ENCODE measurements at regions not wholly inside any gene's neighbourhood (a gene's known extent, or its start where the extent isn't known, plus 50 kb on each side); places are given as distances from the start of the nearest gene placed in this dataset.
"Not testable (repeated sequence)": the region's sequence is repeated elsewhere in the genome, so short reads cannot be mapped to it uniquely, and the experiment has no call there.

DNA sequence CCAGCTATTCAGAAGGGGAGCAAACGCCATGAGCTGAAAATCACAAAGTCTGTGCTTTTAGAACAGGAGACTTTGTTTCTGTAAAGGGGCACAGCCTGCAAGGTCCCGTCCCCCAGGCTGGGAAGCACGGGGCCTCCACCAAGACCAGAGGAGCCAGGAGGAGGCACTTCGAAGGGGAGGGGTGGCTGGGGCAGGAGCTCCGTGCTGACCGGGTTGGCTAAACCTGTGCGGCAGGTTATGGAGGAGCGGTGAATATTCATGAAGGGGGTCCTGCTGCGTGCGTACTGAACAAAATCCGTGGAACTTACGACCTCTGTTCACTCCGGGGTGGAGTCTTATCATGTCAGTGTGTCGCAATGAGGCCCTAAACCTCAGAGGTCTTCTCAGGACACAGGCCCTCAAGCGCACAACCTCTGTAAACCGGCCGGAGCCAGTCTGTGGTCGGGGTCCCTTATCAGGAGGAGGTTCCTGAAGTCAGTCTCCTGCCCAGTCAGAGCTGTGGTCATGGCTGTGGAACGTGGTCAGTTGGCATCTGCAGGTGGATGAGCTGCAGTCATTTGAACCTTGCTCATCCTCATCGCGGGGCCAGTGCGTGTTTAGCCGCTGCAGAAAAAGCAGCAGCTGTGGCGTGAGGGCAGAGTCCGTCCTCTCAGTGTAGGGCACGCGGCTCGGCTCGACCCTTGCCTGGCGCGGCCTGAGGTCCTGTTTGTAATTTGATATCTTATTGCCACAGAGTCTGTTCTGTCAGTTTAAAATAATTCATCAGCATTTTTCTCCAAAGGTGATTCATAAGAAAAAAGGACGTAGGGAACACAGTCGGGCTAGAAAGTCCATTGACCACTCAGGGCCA is 5507.7 kb upstream of the TPTE start:
- DNase-seq: not testable (repeated sequence)

DNA sequence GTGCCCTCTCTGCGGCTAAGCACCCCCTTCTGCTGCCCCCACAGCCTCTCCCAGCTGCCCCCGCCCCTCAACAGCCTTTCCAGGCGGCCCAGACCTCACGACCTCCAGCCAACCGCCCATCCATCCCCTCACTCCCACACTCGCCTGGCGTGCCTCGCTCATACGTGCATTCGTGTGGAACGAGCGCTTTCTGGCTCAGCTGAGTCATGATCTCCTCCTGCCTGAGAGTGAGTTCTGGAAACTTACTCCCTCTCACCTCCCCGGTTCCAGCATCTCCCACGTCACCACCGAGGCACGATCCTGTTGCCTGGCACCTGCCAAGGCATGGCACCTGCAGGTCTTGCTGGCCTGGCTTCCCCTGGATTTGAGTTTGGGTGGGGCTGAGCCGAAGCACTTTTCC is 5506.2 kb upstream of the TPTE start:
- not testable (repeated sequence) for DNase-seq

DNA sequence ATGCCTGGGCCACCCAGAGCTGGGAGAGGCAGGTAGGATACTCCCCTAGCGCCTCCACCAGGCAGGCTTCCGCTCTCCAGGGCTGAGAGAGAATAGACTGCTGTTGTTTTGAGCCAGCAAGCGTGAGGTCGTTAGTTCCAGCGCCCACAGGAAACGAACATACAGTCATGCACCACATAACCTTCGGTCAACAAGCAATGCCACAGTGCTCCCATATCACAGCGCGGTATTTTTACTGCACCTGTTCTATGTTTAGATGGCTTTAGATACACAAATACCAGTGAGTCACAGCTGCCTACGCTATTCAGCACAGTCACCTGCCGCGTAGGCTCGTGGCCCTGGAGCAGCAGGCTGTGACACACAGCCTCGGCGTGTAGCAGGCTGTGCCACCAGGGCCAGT is 5502.3 kb upstream of the TPTE start:
- DNase-seq: not testable (repeated sequence)

DNA sequence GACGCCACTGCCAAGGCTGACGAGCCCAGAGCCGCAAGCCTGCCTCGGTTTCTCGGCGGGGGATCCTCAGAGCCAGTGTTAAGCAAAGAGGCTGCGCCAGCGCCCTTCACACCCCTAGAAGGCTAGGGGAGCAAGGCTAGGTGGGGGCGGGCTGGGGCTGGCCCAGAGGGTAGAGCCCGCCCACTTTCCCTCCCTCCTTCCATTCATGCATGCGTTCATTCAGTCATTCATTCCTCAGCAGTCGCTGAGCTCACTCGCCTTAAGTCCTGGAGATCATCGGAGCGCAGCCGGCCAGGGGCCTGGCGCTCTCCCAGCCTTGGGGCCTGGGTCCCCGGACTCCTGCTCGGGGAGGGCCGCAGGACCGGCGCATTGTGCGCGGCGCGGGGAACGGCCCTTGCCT is 5499.6 kb upstream of the TPTE start:
- DNase-seq: not testable (repeated sequence)

DNA sequence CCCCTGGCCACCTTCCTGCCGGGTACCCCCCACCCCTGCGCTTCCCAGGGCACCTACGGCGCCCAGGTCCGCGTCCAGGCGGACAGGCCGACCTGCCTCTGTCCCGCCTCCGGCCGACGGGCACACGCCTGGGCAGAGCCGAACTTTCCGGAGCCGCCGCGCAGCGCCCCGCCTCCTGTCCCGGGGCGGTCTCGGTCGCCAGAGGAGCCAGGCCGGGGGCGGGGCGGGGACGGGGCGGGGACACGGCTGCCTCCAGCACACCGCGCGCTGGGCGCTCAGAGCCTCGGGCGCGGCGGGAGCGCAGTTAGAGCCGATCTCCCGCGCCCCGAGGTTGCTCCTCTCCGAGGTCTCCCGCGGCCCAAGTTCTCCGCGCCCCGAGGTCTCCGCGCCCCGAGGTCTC is 5499.1 kb upstream of the TPTE start:
- not testable (repeated sequence) for DNase-seq

DNA sequence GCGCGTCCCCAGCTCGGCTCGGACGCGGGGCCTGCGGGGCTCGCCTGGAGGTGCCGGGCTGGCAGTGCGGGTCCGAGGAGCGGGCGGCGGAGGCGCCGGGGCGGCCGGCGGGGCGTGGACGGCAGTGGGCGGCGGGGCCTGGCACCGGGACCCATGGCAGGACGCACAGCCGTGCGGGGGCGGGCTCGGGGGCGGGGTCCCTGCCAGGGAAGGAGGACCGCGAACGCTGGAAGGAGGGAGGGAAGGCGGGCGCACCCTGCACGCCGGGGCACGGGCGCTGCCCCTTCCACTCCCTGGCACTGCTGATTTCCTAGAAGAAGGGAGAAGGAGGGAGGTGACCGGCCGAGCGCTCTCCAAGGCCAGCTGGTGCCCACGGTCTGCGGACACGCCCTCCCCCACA is 5498.6 kb upstream of the TPTE start:
- not testable (repeated sequence) for DNase-seq

DNA sequence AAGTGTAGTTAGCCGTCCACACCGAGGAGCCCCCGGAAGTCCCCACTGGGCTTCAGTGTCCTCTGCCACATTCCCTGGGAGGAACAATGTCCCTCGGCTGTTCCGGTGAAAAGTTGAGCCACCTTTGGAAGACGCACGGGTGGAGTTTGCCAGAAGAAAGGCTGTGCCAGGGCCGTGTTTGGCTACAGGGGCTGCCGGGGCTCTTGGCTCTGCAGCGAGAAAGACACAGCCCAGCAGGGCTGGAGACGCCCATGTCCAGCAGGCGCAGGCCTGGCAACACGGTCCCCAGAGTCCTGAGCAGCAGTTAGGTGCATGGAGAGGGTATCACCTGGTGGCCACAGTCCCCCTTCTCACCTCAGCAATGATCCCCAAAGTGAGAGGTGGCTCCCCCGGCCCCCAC is 5486.2 kb upstream of the TPTE start:
- not testable (repeated sequence) for DNase-seq

DNA sequence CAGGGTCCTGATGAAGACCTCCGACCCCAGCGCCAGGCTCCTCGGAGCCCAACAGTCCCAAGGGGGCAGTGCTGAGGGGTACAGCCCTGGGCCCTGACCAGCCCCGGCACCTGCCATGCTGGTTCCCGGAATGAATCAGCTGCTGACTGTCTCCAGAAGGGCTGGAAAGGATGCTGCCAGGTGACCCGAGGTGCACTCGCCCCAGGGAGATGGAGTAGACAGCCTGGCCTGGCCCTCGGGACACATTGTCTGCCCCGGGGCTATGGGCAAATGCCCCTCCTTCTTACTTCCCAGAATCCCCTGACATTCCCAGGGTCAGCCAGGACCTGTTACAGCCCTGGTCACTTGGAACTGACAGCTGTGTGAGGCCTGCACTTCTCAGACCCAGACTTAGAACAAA is 5485.8 kb upstream of the TPTE start:
- not testable (repeated sequence) for DNase-seq

DNA sequence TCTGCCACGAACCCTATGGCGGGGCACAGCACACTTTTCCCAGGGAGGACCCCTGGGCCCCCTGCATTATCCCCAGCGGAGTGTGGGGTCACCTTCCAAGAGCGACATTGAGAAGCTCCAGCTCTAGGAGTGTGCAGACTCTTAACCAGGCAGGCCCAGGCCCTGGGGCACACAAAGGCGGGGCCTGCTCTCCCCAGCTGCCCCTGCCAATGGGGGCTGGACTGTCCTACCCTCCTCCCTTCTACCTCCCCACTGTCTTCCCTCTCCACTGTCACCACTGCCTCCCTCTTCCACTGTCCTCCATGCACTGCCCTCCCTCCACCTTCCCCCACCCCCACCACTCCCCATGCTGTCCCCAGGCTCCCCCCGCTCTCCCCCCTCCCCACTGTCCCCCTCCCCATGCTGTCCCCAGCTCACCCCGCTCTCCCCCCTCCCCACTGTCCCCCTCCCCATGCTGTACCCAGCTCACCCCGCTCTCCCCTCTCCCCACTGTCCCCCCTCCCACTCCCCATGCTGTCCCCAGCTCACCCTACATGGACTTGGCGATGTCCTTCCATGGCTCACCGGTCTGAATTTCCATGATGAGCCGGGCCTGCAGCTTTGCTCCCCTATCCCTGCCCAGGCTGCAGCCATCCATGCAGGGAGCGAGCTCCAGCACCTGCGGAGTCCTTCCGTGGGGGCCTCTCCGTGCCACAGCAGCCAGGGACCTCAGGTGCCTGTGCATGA is 5483.6 kb upstream of the TPTE start:
- not testable (repeated sequence) for DNase-seq

DNA sequence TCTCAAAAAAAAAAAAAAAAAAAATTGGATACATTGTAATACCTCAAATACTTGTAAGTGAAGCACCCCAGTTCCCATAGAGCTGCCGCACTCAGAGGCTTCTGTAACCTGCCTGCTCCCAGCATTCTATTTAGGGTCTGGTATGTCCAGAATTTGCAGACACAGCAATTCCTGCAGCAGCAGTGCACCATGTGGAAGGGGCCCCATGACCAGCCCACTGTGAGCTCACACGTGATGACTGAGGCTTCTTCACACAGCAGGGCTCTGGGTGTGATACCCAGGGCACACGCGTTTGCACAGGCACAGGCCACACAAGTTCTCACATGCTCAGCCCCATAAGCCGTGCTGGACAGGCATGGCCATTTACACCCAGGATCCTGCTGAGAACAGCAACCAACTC is 5481.5 kb upstream of the TPTE start:
- not testable (repeated sequence) for DNase-seq

DNA sequence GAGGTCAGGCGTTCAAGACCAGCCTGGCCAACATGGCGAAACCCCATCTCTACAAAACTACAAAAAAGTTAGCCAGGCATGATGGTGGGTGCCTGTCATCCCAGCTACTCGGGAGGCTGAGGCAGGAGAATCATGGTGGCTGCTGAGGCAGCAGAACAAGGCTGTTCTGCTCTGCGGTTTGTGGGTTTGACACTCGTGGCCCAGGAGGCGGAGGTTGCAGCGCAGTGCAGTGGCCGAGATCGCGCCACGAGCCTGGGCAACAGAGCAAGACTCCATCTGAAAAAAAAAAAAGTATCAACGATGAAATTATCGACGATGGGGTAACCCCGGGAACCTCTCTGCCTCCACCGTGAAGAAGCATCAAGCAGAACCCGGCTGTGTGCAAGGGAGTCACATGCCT is 5478.8 kb upstream of the TPTE start:
- DNase-seq: not testable (repeated sequence)

DNA sequence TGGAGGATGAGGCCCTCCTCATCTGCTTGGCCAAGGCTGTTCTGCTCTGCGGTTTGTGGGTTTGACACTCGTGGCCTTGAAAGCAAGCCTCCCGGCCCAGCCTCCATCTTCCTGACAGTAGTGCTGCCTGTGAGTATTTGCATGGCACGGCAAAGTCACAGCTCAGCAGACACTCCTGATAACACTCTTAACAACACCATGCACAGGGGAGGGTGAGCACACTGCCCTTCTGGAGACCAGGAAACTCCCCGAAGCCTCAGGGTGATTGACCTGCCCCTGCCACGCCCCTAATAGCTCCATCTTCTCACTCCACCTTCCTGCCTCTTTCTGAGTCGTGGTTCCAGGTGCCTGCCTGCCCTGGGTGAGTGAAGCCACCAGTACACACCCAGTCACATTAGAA is 5476.6 kb upstream of the TPTE start:
- DNase-seq: not testable (repeated sequence)

DNA sequence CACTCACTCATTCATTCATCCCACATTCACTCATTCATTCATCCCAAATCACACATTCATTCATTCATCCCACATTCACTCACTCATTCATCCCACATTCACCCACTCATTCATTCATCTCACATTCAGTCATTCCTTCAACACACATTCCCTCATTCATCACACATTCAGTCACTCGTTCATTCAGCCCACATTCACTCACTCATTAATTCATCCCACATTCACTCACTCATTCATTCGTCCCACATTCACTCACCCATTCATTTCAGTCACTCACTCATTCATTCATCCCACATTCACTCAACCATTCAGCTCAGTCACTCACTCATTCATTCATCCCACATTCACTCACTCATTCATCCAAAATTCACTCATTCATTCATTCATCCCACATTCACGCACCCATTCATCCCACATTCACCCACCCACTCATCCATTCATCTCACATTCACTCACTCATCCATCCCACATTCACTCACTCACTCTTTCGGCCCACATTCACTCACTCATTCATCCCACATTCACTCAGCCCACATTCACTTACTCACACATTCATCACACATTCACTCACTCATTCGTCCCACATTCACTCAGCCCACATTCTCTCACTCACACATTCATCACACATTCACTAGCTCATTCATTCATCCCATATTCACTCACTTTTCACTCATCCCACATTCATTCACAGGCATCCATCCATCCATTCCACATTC is 5469.9 kb upstream of the TPTE start:
- not testable (repeated sequence) for DNase-seq

DNA sequence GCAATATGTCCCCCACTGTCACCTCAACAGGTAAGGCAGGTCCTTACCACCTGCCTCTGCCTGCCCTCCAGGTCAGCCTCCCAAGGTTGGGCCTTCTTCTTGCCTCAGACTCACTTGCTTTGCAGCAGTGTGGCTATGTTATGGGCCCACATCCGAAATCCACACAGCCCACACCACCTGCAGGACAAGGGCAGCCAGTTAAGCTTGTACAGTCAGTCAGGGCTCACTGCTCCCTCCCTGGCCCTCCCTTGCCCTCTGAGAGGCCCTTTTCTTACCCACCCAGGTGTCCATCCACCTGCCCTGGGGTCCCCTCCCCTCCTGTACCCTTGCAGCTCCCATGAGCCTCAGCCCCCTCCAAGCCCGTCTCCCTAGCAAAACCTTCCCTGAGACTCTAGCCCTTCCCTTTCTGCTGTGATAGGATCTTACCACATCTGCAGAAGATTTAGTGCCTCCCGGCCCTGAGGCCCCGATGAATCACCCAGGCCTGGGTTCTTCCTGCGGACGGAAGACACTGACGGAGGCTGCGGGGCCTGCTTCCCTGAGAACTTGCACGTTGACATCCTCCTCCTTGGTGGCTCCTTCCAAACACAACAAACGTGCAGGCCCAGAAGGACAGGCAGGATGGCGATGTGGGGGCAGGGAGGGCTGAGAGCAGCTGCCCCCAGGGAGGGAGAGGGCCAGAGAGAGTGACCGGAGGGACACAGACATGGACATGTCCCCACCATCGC is 5466.2 kb upstream of the TPTE start:
- DNase-seq: not testable (repeated sequence)

DNA sequence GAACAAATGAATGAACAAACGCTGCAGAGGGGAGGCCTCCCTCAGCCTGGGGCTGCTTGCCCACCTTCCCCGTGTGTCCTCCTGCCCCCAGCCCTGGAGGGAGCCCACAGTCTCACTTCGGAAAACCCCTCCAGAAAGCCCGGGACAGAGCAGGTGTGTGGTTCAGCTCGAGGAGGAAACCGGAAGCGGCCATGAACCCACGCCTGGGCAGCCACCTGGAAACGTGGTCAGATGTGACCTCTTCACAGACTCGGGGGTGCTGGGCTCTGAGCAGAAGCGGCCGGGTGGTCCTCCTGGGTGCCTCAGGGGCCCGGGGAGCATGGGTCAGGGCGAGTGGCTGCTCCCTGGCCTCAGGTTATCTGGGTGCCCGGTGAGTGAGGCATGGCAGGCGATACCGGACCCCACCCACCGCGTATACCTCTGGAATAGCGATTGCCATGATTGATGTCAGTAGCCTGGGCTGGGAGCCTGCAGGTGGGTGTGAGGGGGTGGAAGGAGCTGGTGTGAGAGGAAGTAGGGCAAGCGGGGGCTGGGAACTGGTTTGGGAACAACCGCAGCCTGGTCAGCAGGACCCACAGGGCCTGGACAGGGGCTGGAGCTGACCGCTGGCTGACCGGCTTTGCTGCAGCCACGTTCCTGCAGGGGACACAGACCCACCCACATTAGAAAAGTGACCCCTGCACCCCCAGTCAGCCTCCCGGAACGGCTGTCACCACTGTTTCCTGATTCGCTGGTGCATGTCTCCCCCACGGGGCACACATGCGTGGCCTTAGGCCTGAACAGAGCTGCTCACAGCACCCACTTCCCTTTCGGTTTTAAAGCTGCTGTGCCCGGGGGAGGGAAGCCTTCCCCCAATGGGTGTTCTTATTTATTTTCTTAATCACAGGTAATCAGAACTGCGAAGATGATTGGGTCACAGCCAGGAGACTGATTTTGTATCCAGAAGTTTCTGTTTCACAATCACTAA is 5465.1 kb upstream of the TPTE start:
- DNase-seq: not testable (repeated sequence)

DNA sequence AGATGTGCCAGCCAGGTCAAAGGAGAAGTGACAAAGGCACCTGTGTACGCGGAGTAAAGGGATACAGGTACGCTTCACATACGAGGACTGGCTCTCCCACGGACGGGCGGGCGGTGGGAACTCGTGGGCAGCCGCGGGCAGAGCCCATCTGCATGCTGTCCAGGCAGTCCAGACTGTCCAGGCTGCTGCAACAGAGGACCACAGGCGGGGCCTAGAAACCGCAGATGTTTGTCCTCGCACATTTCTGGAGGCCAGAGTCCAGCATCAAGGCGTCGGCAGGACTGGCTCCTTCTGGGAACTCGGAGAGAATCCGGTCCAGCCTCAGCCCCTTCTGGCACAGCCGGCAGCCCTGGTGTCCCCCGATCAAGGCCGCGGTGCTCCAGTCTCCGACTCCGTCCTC is 5464.3 kb upstream of the TPTE start:
- DNase-seq: not testable (repeated sequence)

DNA sequence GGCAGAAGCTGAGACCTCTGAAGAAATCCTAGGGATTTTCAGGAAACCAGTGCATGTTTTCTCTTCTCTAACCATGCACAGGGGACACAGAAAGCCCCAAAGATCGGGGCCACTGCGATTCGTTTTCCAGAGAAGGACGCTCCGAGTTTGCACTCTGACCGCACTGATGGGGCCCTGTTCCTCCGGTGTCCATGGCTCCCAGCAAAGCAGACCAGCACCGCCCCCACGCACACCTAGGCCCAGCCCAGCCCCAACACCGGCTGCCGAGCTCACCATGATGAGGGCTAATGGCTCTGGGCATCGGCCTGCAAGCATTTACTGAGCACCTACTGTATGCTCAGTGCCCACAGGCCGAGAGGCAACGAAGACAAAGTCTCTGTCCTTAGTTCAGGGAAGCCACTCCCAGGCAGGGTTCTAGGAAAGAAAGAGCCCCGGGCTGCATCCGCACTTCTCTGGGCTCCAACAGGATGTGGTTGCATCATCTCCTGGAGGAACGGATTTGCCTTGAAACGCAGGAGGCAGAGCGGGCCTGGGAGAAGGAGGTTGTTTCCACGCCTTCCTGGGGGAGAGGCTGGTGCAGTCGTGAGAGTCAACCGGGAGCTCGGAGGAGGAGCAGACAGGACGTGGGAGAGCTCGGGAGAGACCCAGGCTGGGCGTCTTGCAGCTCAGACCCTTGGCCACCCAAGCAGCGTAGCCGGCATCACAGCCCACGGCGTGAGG is 5460.9 kb upstream of the TPTE start:
- not testable (repeated sequence) for DNase-seq

DNA sequence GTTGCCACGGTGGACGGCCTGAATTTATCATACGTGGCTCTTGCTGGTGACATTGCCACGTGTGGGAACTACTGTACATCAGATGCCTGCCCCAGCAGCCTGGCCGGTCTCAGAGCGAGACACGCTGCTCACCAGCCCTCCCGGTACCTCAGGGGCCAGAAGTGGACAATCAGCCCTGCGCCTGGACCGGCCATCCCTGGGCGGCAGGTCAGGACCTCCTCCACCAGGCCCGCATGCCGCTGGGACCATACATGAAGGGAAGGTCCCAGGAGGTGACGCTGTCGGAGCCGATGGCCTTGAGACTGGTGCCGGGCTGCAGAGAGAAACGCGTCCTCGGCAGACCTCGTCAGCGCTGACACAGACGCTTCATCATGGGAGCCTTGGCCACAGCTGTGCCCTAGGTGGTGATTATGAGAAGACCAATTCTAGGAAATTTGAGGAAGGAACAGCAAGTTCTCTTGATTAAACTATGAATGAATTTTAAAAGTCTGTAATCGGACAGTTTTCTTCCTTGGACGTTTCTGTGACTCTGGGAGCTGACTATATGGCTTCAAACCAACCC is 5456.7 kb upstream of the TPTE start:
- not testable (repeated sequence) for DNase-seq

DNA sequence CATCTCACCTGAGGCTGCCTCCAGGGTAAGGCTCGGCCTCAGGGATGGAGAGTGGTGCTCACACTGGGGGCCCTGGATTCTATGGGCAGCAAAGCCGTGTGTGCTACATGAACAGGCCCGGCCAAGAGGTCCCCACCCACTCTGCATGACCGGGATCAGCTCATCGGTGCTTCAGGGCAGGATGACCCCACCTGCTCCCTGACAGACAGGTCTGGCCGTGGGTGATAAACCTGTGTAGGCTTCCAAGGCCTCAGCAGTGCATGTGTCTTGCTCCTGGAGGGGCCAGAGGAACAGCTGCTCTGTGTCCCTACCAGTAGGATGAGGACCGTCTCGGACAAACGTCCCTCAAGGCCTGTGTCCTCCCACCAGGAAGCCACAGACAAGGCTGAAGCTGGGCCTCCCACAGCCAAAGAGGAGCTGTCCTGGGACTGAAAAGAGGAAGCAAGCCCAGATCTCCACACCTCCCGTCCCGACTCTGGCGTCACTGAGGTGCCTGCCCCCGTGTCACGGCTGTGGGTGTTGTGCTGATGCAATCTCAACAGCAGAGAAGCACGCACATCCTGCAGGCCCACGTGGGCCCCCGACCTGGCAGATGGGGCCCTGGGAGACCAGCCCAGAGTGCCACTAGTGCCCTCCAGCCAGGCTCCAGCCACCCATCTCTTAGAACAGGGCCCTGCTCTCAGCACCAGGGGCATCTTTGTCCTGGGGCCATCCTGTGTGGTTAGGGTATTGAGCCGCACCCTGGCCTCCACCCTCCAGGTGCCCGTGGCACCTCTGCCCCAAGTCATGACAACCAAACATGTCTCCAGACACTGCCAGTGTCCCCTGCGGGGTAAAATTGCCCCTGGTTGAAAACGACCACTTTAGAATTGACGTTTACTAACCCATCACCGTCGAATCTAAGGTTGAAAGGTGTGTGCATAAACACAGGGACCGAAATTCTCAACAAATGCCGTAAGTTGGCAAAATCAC is 5455.9 kb upstream of the TPTE start:
- peak; percentile 57 for DNase-seq

Data from CD4-positive, alpha-beta T cell treated with Interleukin-6 for 4 hours (primary cell).